IPS DF 19.7 (cell line): ENCODE measurements at regions not wholly inside any gene's neighbourhood (a gene's known extent, or its start where the extent isn't known, plus 50 kb on each side); places are given as distances from the start of the nearest gene placed in this dataset.

Source experiments
- DNase-seq: peaks from one replicate; pipeline ENCODE4 v3.0.0-alpha.2; 2013; ENCODE audit warnings: low read depth, low spot score

- no peak for DNase-seq
Observed at GRCh38 chr2:122960759-122961641, 1064.1 kb upstream of the CNTNAP5 start.

- no peak for DNase-seq
Observed at GRCh38 chr2:122966461-122966860, 1058.6 kb upstream of the CNTNAP5 start.

- no peak for DNase-seq
Observed at GRCh38 chr2:122977580-122977979, 1047.5 kb upstream of the CNTNAP5 start.

- DNase-seq: no peak
Observed at GRCh38 chr2:122980671-122981070, 1044.4 kb upstream of the CNTNAP5 start.

DNA sequence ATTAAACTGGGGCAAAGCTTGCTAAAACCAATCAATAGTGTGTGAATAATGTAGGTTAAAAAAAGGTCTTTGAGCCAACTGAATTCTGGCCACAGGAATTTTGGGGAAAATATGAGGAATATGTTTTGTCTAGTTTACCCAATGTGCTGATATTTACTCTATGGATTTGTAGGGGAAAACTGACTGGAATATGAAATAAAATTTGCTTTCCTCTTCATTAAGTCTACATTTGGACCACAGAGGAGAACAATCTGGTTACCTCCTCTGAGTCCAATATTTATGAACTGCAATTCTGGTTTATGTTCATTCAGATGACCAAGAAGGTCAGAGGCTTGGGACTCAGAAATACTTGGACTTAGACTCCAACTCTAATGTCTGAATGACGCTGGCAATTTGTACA, 1042.2 kb upstream of the CNTNAP5 start:
- DNase-seq: no peak

GRCh38 chr2:122988395-122989221, 1036.5 kb upstream of the CNTNAP5 start:
- DNase-seq: no peak

GRCh38 chr2:122993592-122993991, 1031.5 kb upstream of the CNTNAP5 start:
- DNase-seq: no peak

GRCh38 chr2:122999258-122999657, 1025.8 kb upstream of the CNTNAP5 start:
- DNase-seq: no peak

- peak; percentile 79 for DNase-seq
Observed at GRCh38 chr2:122999821-123000220, 1025.3 kb upstream of the CNTNAP5 start.

DNA sequence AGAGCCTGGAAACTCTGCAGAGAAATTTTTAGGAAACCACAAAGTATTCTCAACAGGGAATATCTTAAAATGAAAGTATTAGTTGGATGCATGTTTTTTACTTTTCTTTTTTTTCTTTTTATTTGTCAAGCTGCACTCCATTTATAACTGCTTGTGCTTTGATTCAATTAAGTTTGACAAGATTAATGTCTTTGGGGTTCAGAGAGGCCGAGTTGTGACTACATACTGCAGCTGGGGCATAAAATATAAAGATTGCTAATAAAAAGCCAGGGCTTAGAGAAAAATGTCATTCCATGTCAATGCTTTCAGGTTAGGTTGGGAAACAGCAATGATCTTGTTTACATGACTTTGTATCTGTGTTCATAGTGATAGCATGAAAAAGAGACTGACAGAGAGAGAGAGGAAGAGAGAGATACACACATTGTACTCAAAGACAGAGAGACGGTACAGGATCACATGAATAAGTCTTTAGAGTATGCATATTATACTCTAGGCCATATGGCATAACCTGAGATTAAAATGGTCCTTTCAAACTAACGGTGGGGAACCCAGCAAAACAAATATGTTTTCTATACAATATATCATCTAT, 1022.3 kb upstream of the CNTNAP5 start:
- DNase-seq: no peak

DNA sequence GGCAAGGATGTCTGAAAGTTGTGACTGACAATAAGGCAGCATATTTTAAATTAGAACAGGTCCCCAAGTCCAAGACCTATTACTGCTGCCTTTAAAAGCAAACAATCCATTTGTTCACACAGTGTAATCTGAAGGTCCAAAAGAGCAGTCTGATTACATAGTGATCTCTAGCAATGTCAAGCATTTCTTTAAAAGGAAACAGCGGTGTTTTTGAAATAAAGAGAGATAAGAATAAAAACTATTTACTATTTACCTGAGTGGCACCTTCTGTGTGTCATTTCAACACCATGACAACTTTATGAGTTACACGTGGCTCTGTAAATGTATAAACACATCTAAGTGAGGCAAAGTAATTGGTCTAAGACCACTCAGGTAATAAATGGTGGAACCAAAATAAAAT, 1009.9 kb upstream of the CNTNAP5 start:
- no peak for DNase-seq

DNA sequence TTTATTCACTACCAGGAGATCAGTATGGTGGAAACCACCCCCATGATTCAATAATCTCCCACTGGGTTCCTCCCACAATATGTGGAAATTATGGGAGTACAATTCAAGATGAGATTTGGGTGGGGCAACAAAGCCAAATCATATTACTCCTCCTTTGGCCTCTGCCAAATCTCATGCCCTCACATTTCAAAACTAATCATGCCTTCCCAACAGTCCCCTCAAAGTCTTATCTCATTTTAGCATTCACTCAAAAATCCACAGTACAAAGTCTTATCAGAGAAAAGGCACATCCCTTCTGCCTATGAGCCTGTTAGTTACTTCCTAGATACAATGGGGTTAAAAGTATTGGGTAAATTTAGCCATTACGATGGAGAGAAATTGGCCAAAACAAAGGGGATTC, 989.5 kb upstream of the CNTNAP5 start:
- DNase-seq: no peak

DNA sequence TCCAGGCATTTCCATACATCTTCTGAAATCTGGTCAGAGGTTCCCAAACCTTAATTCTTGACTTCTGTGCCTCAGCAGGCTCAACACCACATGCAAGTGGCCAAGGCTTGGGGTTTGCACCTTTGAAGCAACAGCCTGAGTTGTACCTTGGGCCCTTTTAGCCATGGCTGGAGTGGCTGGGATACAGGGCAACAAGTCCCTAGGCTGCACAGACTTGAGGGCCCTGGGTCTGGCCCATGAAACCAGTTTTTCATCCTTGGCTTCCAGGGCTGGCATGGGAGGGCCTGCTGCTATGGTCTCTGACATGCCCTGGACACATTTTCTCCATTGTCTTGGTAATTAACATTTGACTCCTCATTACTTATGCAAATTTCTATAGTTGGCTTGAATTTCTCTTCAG, 988.8 kb upstream of the CNTNAP5 start:
- DNase-seq: no peak

GRCh38 chr2:123040506-123040905, 984.6 kb upstream of the CNTNAP5 start:
- no peak for DNase-seq

DNA sequence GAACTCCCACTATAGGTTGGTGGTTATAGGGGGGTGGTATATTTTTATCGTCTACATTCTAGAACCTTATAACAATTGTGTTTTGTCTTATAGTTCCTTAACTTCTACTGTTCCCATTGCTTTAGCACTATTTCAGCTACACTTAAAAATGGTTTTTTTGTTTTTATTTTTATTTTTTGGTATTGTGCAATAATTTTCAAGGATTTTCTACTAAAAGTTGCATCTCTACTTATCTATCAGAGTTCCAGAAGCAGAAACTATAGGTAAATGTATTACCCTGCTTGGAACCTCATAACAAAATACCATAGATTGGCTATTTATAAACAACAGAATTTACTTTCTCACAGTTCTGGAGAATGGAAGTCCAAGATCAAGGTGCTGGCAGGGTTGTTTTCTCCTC, 981.6 kb upstream of the CNTNAP5 start:
- DNase-seq: no peak

DNA sequence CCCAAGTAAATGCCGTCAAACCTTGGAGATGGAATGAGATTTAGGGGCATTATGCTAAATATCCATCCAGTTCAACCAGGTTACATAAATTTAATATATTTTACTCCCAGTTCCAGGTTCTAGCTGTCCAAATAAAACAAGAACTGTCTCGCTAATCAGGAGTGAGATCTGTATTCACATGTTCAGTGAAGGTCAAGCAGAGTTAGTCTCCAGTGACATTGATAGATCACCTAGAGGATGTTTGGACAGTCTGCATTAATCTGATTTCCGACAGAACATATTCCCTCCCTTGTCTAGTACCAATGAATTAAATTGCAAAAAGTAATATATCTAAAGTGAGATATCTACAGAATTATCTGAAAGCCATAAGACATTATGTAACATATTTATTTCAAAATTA, 979.4 kb upstream of the CNTNAP5 start:
- DNase-seq: no peak

DNA sequence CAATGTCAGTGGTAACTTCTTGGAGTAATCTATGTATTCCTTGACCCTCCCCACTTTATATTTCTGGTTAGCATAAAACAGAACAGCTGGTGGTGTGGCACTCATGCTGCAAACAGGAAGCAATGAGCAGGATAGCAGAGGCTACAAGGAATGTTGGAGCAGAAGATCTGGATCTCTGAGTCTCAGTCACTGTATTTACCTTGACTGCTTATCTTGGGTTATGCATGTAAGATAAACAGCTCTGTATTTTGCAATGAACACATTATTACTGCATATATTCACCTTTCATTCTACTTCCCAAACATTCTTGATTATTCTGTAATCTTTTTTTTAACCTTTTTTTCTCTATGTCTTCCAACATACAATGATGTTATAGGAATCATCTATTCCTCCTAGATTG, 977.9 kb upstream of the CNTNAP5 start:
- no peak for DNase-seq

DNA sequence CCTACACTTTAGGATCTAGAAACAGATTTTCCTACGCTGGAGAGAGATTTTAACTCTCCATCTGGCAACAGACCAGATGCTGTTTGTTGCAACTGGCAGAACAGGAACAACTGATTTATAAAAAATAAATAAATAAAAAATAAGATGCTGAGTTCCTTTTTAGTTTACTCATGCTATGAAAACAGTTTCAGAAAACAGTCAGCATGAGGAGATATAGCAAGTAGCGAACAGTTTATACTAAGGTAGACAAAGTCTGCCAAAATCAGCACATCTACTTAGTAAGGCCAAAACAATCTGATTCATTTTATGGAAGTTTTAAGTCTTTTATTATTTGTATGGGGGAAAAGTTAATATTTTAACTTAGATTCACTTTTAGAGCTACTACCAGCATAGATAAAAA, 974.0 kb upstream of the CNTNAP5 start:
- DNase-seq: no peak

DNA sequence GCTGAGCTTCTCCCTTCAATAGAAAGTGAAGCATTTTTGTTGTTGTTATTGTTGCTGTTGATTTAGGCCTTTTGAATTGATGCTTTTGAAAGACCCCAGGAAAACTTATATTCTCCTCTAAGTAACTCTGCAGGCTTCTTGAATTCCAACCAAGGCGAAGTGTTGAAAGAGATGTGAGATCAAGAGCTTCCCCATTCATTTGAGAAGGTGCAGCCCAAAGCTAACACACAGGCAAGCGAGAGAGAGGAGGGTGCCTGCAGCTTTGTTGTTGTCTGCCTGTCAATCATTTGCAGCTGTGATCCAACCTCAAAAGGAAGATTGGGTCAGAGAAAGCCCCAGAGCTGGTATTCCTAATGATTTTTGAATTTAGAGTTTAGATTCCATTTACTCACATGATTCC, 963.6 kb upstream of the CNTNAP5 start:
- no peak for DNase-seq

GRCh38 chr2:123073371-123073770, 951.7 kb upstream of the CNTNAP5 start:
- no peak for DNase-seq

- DNase-seq: no peak
Observed at GRCh38 chr2:123073956-123074355, 951.1 kb upstream of the CNTNAP5 start.

- DNase-seq: no peak
Observed at GRCh38 chr2:123077101-123077500, 948.0 kb upstream of the CNTNAP5 start.
